Activated naive CD4-positive, alpha-beta T cell treated with anti-CD3 and anti-CD28 coated beads, Interleukin-2, amount 50 U/mL, for 72 hours (primary cell): ENCODE measurements at regions not wholly inside any gene's neighbourhood (a gene's known extent, or its start where the extent isn't known, plus 50 kb on each side); places are given as distances from the start of the nearest gene placed in this dataset.
"Not testable (repeated sequence)": the region's sequence is repeated elsewhere in the genome, so short reads cannot be mapped to it uniquely, and the experiment has no call there.

Experiments used
- ATAC-seq, 2 donors: fragments of 150-1000 bp; cut with Tn5 transposase; 2 replicates each; pipeline ENCODE4 v1.10.0; 2021; ENCODE audit warnings: mild to moderate bottlenecking in 2 of 2, moderate library complexity in 2 of 2
- DNase-seq, 2 donors: peaks; one replicate each; pipeline ENCODE4 v3.0.0; 2021 to 2022; ENCODE audit warnings: low spot score in 2 of 2
- H3K27ac Mint-ChIP-seq, 2 donors: one replicate each; pipeline ENCODE4 v1.8.0; 2022; ENCODE audit warnings: mild to moderate bottlenecking in 2 of 2, mixed read lengths in 2 of 2
- H3K36me3 Mint-ChIP-seq, 2 donors: one replicate each; pipeline ENCODE4 v1.8.0; 2022; ENCODE audit warnings: mixed read lengths in 2 of 2
- H3K9me3 Mint-ChIP-seq, 2 donors: one replicate each; pipeline ENCODE4 v1.8.0; 2022; ENCODE audit warnings: mixed read lengths in 2 of 2

DNA sequence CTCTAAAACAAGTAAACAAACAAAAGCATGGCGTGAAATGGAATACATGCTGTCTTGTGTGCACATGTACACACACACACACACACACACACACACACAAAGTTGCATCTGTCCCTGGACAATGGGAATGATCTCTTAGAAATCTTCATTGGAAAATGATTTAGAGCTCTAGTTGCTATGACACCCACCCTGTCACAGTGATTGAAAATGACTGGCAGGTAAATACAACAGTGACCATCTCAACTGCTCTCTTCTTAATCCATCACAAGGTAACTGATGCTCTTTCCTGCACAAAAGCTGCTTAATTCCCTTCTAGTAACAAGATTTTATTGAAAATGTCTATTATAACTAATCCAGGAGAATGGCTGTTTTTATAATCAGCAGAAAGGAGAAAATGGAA is 1011.7 kb upstream of the GYPC start:
- no peak for ATAC-seq
- no peak for DNase-seq
- peaks cover 0 to 3% of the 10 kb centered on the region in 2 donors for H3K9me3 Mint-ChIP-seq
- H3K27ac Mint-ChIP-seq, result no peak overlapping the region
- no peaks in the 10 kb centered on the region for H3K36me3 Mint-ChIP-seq

DNA sequence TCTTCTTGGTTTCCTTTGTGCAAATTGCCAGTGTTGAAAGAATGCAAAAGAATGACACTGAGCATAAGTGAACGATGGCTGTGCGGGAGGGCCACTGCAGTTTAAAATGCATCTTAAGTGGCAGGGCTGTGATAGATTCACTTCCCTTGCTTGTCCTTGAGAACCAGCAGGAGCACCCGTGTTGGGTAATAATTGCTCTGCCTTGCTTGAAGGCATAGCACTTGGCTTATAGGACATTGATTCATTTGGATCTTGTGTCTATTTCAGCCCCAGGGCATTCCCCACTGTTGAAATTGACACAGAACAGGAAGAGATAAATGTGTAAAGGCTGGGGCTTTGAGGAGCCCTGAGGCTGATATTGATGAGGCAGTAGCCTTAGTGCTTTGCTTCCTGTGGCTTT is 1003.7 kb upstream of the GYPC start:
- no peak for ATAC-seq
- no peak for DNase-seq
- Mint-ChIP-seq H3K36me3 (no peaks in the 10 kb centered on the region), H3K9me3 (peaks cover 8 to 16% of the 10 kb centered on the region in 2 donors), H3K27ac (no peak overlapping the region)

DNA sequence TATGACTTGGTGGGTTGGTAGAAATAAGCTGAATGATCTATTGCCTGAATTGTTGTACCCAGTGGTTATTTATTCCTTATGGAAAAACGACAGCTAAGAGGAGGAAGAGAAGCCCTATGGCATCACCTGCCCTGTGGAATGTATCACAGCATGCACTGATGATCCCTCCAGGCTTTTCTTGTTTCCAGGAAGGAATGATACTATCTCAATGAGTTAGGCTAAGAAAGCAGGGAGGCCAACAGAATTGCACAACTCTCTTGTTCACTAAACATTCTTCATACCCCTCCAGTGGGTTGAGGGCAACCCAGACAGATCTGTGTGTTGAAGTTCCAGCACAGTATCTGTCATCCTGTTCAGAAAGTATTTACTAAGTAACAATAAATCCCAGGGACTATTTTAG is 1001.7 kb upstream of the GYPC start:
- peaks cover 12 to 16% of the 10 kb centered on the region in 2 donors for H3K9me3 Mint-ChIP-seq
- no peak overlapping the region for H3K27ac Mint-ChIP-seq
- H3K36me3 Mint-ChIP-seq, result no peaks in the 10 kb centered on the region
- ATAC-seq (no peak), DNase-seq (no peak)

DNA sequence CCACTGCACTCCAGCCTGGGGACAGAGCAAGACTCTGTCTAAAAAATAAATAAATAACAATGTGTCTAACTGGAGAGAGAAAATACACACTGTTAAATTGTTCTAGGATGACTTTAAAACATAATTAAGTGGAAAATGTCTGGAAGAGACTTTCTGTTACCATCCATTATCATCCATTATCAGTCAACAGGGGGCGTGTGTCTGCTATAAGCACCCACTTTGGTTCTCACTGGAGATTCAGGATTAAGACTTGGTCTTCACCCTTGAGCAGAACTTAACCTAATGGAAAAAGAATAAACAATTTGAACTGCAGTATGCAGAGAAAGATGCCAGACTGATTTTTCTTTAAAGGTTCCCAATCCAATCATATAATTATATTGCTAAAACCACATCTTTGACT is 999.8 kb upstream of the GYPC start:
- H3K36me3 Mint-ChIP-seq, result no peaks in the 10 kb centered on the region
- H3K9me3 Mint-ChIP-seq, result peaks cover 12 to 17% of the 10 kb centered on the region in 2 donors
- no peak overlapping the region for H3K27ac Mint-ChIP-seq
- DNase-seq (no peak), ATAC-seq (no peak)

DNA sequence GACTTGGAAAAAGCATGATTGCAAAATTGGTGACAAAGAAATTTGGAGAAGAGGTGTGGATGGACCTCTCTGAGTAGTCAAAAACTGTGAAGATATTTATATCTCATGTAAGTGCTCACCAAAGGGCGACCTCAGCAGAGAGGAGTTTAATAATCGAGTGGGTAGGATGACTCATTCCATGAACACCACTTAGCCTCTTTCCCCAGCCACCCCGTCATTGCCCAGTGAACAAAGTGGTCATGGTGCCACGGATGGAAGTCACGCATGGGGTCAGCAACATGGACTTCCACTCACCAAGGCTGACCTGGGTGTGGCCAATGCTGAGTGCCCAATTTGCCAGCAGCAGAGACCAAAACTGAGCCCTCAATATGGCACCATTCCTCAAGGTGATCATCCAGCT is 997.4 kb upstream of the GYPC start:
- Mint-ChIP-seq H3K36me3 (no peaks in the 10 kb centered on the region), H3K9me3 (peaks cover 10 to 18% of the 10 kb centered on the region in 2 donors), H3K27ac (no peak overlapping the region)
- DNase-seq, result no peak
- ATAC-seq, result no peak

DNA sequence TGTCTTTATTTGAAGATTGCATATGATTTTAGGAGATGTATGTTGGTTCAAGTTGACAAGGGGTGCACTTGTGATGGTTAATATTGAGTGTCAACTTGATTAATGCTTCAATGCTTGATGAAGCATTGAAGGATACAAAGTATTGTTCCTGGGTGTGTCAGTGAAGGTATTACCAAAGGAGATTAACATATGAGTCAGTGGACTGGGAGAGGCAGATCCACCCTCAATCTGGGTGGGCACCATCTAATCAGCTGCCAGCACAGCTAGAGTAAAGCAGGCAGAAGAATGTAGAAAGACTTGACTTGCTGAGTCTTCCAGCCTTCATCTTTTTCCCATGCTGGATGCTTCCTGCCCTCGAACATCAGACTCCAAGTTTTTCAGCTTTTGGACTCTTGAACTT is 995.6 kb upstream of the GYPC start:
- H3K27ac Mint-ChIP-seq, DNase-seq, ATAC-seq, H3K36me3 Mint-ChIP-seq: not testable (repeated sequence)
- peaks cover 10 to 18% of the 10 kb centered on the region in 2 donors for H3K9me3 Mint-ChIP-seq

DNA sequence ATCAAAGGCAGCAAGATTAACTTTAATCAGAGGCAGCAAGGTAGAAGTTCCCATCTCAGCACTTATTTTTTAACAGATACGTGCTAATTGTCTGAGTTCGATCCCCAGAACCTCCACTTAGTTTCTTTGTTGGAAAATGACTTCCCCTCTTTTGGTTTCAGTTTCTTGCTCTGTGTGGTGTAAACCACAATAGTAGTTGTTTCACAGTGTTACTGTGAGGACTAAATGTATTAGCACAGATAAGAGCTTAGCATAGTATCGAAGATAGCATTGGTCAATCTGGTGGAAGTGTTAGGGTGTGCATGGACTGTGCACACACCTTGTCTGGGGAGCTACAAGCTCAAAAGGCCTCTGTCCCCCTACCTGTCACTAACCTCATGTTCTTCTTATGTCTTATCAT is 988.3 kb upstream of the GYPC start:
- DNase-seq (no peak), ATAC-seq (no peak)
- no peak overlapping the region for H3K27ac Mint-ChIP-seq
- H3K36me3 Mint-ChIP-seq, result no peaks in the 10 kb centered on the region
- H3K9me3 Mint-ChIP-seq, result peaks cover 9 to 11% of the 10 kb centered on the region in 2 donors

DNA sequence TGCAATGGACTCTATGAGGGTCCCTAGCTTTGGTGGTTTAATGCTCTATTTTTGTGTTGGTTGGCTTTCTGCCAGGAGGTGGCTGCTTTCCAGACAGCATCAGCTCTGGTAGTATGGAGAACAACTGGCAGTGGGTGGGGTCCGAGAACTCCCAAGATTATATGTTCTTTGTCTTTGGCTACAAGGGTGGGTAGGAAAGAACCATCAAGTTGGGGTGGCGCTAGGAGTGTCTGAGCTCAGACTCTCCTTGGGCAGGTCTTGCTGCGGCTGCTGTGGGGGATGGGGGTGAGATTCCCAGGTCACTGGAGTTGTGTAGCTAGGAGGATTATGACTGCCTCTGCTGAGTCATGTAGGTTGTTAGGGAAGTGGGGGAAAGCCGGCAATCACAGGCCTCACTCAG is 976.1 kb upstream of the GYPC start:
- no peak for ATAC-seq
- H3K27ac Mint-ChIP-seq, result no peak overlapping the region
- peaks cover 22 to 30% of the 10 kb centered on the region in 2 donors for H3K9me3 Mint-ChIP-seq
- DNase-seq, result no peak
- H3K36me3 Mint-ChIP-seq, result peaks cover 0 to 17% of the 10 kb centered on the region in 2 donors

DNA sequence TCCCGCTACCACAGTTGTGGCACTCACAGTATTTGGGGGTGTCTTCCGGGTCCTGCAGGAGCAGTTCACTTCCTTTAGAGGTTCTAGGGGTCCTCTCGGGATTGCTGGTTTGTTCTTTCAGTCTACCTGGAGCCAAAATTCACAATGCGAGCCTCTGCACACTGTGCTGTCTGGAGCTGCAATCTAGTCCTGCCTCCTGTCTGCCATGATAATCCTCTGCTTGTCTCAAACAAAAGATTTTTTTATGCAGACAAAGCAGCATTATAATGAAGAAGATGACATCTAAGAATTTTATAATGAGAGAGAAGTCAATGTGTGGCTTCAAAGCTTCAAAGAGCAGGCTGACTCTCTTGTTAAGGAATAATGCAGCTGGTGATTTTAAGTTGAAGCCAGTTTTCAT is 975.1 kb upstream of the GYPC start:
- peaks cover 0 to 17% of the 10 kb centered on the region in 2 donors for H3K36me3 Mint-ChIP-seq
- H3K9me3 Mint-ChIP-seq, result peaks cover 27 to 28% of the 10 kb centered on the region in 2 donors
- DNase-seq (no peak), ATAC-seq (no peak)
- H3K27ac Mint-ChIP-seq, result no peak overlapping the region

DNA sequence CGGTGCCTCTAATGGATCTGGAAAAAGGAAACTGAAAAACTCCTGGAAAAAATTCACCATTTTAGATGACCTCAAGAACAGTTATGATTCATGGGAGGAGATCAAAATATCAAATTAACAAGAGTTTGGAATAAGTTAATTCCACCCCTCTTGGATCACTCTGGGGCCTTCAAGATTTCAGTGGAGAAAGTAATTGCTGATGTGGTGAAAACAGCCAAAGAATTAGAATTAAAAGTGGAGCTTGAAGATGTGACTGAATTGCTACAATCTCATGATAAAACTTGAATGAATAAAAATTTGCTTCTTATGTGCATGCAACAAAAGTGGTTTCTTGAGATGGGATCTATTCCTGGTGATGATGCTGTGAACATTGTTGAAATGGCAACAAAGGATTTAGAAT is 974.4 kb upstream of the GYPC start:
- H3K27ac Mint-ChIP-seq, result no peak overlapping the region
- peaks cover 0 to 17% of the 10 kb centered on the region in 2 donors for H3K36me3 Mint-ChIP-seq
- ATAC-seq, result no peak
- DNase-seq, result no peak
- peaks cover 22 to 28% of the 10 kb centered on the region in 2 donors for H3K9me3 Mint-ChIP-seq

DNA sequence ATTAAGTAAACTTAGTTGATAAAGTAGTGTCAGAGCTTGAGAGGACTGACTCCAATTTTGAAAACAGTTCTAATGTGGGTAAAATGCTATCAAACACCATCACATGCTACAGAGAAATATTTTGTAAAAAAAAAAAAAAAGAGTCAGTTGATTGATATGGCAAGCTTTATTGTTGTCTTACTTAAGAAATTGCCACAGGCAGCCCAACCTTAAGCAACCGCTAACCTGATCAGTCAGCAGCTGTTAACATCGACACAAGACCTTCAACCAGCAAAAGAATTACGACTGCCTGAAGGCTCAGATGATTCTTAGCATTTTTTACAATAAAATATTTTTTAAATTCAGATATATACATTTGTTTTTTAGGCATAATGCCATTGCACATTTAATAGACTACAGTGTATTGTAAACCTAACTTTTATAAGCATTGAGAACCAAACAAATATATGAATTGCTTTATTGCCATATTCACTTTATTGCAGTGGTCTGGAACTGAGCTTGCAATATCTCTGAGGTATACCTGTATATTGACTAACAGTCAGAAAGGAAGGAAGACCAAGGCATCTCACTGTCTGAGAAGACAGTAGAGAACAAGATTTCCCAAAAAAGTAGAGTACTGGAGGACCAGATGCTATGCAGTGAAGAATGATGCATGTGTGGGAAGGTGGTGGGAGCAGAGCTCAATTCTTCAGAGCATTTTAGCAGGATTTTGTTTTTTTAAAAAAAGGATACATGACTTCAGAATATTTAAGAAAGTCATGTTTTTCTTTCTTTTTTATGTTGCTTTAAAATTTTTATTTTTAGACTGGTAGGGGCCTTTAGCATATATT is 973.8 kb upstream of the GYPC start:
- DNase-seq (no peak), ATAC-seq (no peak)
- peaks cover 0 to 14% of the 10 kb centered on the region in 2 donors for H3K36me3 Mint-ChIP-seq
- peaks cover 16 to 23% of the 10 kb centered on the region in 2 donors for H3K9me3 Mint-ChIP-seq
- no peak overlapping the region for H3K27ac Mint-ChIP-seq

DNA sequence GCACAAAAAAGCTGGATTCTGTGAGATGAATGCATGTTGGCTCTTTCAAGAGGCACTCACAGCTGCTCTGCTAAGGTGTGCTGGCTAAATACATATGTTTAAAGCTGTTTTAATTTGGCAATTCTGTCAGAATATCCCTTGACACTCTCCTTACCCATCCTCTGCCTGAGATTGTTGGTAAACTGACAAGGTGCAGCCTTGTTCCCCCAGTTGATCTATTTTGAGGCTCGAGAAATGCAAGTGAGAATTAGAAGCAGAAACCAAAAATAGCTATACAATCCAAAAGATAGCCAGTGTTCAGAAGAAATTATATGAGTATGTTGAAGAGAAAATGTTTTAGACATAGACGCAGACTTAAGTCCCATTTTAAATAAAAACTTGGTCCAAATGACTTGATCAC is 971.7 kb upstream of the GYPC start:
- peaks cover 0 to 10% of the 10 kb centered on the region in 2 donors for H3K36me3 Mint-ChIP-seq
- no peak overlapping the region for H3K27ac Mint-ChIP-seq
- H3K9me3 Mint-ChIP-seq, result peaks cover 12 to 18% of the 10 kb centered on the region in 2 donors
- DNase-seq, result no peak
- no peak for ATAC-seq

DNA sequence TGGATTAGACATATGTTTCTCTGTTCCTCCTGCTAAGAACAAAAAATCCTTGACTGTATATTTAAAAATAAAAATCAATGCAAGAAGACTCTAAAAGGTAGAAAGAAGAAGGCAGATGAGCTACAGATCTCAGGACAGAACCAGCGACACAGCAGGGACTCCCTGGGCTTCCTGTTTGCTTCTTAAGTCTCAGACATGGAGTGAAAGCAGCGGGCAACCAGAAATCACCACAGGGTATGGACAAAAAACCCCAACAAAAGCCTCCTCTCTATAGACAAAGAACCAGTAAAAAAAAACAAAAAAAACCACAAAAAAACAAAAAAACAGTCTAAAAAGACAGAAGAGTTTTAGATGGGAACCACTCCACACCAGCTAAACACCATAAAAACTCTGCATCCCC is 971.0 kb upstream of the GYPC start:
- ATAC-seq, result no peak
- H3K36me3 Mint-ChIP-seq, result peaks cover 0 to 7% of the 10 kb centered on the region in 2 donors
- peaks cover 9 to 12% of the 10 kb centered on the region in 2 donors for H3K9me3 Mint-ChIP-seq
- no peak for DNase-seq
- H3K27ac Mint-ChIP-seq, result no peak overlapping the region

DNA sequence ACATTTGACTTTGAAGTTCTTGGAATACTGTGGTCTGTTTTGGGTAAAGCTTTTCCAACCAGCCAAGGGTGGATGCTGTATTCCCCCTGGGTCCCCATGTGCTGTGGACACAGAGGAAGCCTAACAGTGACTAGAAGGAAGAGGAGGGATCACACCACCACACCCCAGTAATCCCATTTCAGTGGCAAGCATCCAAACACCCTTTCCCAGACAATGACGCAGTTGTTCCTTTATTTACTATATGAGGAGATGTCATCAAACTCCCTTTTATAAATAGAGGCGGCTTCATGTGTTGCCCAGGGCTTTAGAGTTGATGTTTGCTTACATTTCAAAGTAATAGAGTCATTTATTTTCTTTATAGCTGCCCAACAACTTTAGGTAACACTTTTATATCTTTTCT is 959.4 kb upstream of the GYPC start:
- DNase-seq (no peak), ATAC-seq (no peak)
- Mint-ChIP-seq H3K27ac (no peak overlapping the region), H3K9me3 (peaks cover 0 to 4% of the 10 kb centered on the region in 2 donors), H3K36me3 (no peaks in the 10 kb centered on the region)

DNA sequence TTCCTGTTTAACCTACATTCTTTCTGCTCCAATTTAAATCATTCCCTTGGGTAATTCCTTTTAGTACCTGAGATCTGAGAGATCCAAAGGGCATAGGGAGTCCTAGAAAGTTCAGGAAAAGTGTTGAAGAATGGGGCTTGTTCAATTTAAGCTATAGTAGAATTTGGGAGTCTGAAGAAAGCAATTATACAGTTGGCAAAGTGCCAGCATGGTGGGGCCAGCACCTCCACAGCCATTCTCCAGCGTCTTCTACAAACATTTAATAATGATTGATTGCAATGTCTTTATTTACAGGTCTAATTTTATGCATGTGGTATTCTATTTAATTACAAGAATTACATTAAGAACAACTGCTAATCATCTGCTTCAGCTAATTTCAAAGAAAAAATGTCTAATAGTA is 957.7 kb upstream of the GYPC start:
- no peak for DNase-seq
- ATAC-seq, result no peak
- Mint-ChIP-seq H3K9me3 (peaks cover 0 to 4% of the 10 kb centered on the region in 2 donors), H3K36me3 (no peaks in the 10 kb centered on the region), H3K27ac (no peak overlapping the region)

DNA sequence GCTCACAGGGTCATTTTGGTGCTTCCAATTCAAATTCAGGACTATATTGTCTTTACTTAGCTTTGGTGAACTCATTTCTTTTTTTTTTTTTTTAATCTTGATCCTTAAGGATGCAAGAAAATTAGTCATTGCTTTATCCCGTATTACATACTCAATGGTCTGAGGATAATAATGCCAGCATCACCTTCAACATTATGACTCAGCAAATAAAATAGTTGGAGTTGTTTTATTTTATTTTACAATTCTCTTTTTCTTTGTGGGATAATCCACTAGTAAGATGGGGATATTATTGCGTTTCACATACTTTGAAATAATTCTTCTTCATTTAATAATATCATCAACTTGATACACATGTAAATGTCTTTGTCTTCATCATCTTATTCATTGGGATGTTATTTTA is 954.9 kb upstream of the GYPC start:
- no peak overlapping the region for H3K27ac Mint-ChIP-seq
- H3K9me3 Mint-ChIP-seq, result peaks cover under 1 to 4% of the 10 kb centered on the region in 2 donors
- DNase-seq (no peak), ATAC-seq (no peak)
- peaks cover 0 to under 1% of the 10 kb centered on the region in 2 donors for H3K36me3 Mint-ChIP-seq

DNA sequence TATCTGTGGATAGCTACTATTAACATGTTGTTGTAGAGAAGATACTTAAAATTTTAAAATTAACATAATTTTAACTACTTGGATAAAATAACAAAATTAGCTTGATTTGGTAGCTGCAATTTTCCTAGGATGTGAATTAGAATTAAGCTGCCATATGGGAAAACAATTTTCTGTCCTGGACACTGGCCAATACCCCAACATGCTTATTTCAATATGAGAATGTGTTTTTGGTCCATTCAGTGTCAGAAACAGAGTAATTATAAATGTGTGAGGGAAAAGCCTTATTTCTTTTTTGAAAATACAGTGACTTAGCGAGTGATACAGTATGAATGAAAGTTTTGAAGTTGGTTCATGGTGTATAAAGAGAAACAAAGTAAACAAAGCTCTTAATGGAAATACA is 948.3 kb upstream of the GYPC start:
- peaks cover 14 to 16% of the 10 kb centered on the region in 2 donors for H3K9me3 Mint-ChIP-seq
- no peak for DNase-seq
- no peak overlapping the region for H3K27ac Mint-ChIP-seq
- peaks cover 0 to 6% of the 10 kb centered on the region in 2 donors for H3K36me3 Mint-ChIP-seq
- ATAC-seq, result no peak

DNA sequence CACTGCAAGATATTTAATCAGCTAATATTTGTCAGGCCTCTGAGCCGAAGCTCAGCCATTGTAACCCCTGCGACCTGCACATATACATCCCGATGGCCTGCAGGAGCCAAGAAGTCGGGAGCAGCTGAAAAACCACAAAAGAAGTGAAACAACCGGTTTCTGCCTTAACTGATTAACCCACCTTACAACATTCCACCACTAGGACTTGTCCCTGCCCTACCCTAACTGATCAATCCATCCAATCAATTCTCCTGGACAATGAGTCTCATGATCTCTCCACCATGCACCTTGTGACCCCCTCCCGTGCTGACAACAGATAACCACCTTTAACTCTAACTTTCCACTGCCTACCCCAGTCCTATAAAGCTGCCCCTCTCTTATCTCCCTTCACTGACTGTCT is 945.4 kb upstream of the GYPC start:
- no peak for ATAC-seq
- H3K9me3 Mint-ChIP-seq, result peaks cover 23 to 30% of the 10 kb centered on the region in 2 donors
- no peak for DNase-seq
- H3K36me3 Mint-ChIP-seq, result peaks cover 0 to 11% of the 10 kb centered on the region in 2 donors
- H3K27ac Mint-ChIP-seq, result no peak overlapping the region
